ENCODE measurements at regions not wholly inside any gene's neighbourhood (a gene's known extent, or its start where the extent isn't known, plus 50 kb on each side); places are given as distances from the start of the nearest gene placed in this dataset.
"Not testable (repeated sequence)": the region's sequence is repeated elsewhere in the genome, so short reads cannot be mapped to it uniquely, and the experiment has no call there.

- Histone ChIP-seq H3K9ac (ENCODE audit: low read length) (no peak overlapping the region), H3K9me3 (ENCODE audit: control insufficient read depth, low read length) (peaks cover 9% of the 10 kb centered on the region), H2AK5ac (ENCODE audit: low read length, severe bottlenecking) (no peak overlapping the region), H3K4ac (ENCODE audit: low read depth in 1 of 2, low read length in 2 of 2) (no peak overlapping the region), H3K4me3 (ENCODE audit: insufficient read depth in 1 of 2, low read depth in 1 of 2, low read length in 2 of 2) (no peak overlapping the region), H2BK12ac (ENCODE audit: low read length in 2 of 2) (no peak overlapping the region), H3K23ac (ENCODE audit: low read length in 2 of 2) (no peak overlapping the region), H2AFZ (ENCODE audit: low read depth, low read length) (no peak overlapping the region), H3K36me3 (ENCODE audit: control insufficient read depth in 1 of 2, insufficient read depth in 2 of 2, low read depth in 1 of 2, low read length in 2 of 2) (no peaks in the 10 kb centered on the region), H3K79me1 (replicated peaks; ENCODE audit: low read length, poor library complexity, severe bottlenecking) (no peaks in the 10 kb centered on the region), H3K14ac (ENCODE audit: low read length in 2 of 2) (no peak overlapping the region), H2BK15ac (ENCODE audit: low read depth, poor library complexity, severe bottlenecking) (no peak overlapping the region), H3K27me3 (ENCODE audit: control insufficient read depth in 1 of 2, insufficient read depth in 1 of 2, low read length in 2 of 2) (no peaks in the 10 kb centered on the region), H2BK120ac (ENCODE audit: low read depth, low read length) (no peak overlapping the region), H3K4me1 (ENCODE audit: control insufficient read depth, insufficient read depth, low read depth, low read length) (no peaks in the 10 kb centered on the region), H3K4me2 (ENCODE audit: low read length, poor library complexity, severe bottlenecking) (no peak overlapping the region), H4K91ac (ENCODE audit: low read length) (no peak overlapping the region), H3K27ac (ENCODE audit: low read length, poor library complexity, severe bottlenecking) (no peak overlapping the region), H3K18ac (ENCODE audit: low read depth in 1 of 2, low read length in 2 of 2) (no peak overlapping the region), H2BK5ac (ENCODE audit: low read depth, low read length, poor library complexity, severe bottlenecking) (no peak overlapping the region), H4K8ac (ENCODE audit: low read length) (no peak overlapping the region)
- no peak for DNase-seq
- WGBS = 92% methylated on average over 2 of the region's 3 CpGs
Observed at GRCh38 chr10:64795847-64796246, 1274.6 kb downstream of the REEP3 start.

GRCh38 chr10:64798297-64798696 is 1277.1 kb downstream of the REEP3 start:
- no peaks in the 10 kb centered on the region for H3K79me1 ChIP-seq (replicated peaks; ENCODE audit: low read length, poor library complexity, severe bottlenecking)
- H4K91ac ChIP-seq (ENCODE audit: low read length) = no peak overlapping the region
- H3K27ac ChIP-seq (ENCODE audit: low read length, poor library complexity, severe bottlenecking) = no peak overlapping the region
- no peak overlapping the region for H3K18ac ChIP-seq (ENCODE audit: low read depth in 1 of 2, low read length in 2 of 2)
- no peak overlapping the region for H3K4me3 ChIP-seq (ENCODE audit: insufficient read depth in 1 of 2, low read depth in 1 of 2, low read length in 2 of 2)
- no peak overlapping the region for H3K9ac ChIP-seq (ENCODE audit: low read length)
- no peak overlapping the region for H3K4me2 ChIP-seq (ENCODE audit: low read length, poor library complexity, severe bottlenecking)
- H2AK5ac ChIP-seq (ENCODE audit: low read length, severe bottlenecking) = no peak overlapping the region
- no peak overlapping the region for H2BK5ac ChIP-seq (ENCODE audit: low read depth, low read length, poor library complexity, severe bottlenecking)
- H2BK12ac ChIP-seq (ENCODE audit: low read length in 2 of 2) = no peak overlapping the region
- no peak overlapping the region for H2BK15ac ChIP-seq (ENCODE audit: low read depth, poor library complexity, severe bottlenecking)
- H2AFZ ChIP-seq (ENCODE audit: low read depth, low read length) = no peak overlapping the region
- 100% methylated on average over 1 of the region's 1 CpG for WGBS
- H3K23ac ChIP-seq (ENCODE audit: low read length in 2 of 2) = no peak overlapping the region
- H3K14ac ChIP-seq (ENCODE audit: low read length in 2 of 2) = no peak overlapping the region
- no peaks in the 10 kb centered on the region for H3K27me3 ChIP-seq (ENCODE audit: control insufficient read depth in 1 of 2, insufficient read depth in 1 of 2, low read length in 2 of 2)
- DNase-seq = no peak
- H2BK120ac ChIP-seq (ENCODE audit: low read depth, low read length) = no peak overlapping the region
- no peaks in the 10 kb centered on the region for H3K36me3 ChIP-seq (ENCODE audit: control insufficient read depth in 1 of 2, insufficient read depth in 2 of 2, low read depth in 1 of 2, low read length in 2 of 2)
- peaks cover 15% of the 10 kb centered on the region for H3K9me3 ChIP-seq (ENCODE audit: control insufficient read depth, low read length)
- H3K4me1 ChIP-seq (ENCODE audit: control insufficient read depth, insufficient read depth, low read depth, low read length) = no peaks in the 10 kb centered on the region
- H3K4ac ChIP-seq (ENCODE audit: low read depth in 1 of 2, low read length in 2 of 2) = no peak overlapping the region
- H4K8ac ChIP-seq (ENCODE audit: low read length) = no peak overlapping the region

DNA sequence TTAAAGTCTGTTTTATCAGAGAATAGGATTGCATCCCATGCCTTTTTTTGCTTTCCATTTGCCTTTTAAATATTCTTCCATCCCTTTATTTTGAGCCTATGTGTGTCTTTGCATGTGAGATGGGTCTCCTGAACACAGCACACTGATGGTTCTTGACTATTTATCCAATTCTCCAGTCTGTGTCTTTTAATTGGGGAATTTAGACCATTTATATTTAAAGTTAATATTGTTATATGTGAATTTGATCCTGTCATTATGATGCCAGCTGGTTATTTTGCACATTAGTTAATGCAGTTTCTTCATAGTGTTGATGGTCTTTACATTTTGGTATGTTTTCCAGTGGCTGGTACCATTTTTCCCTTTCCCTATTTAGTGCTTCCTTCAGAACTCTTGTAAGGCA is 1287.0 kb downstream of the REEP3 start:
- H3K4ac ChIP-seq (ENCODE audit: low read depth in 1 of 2, low read length in 2 of 2); H2BK15ac ChIP-seq (ENCODE audit: low read depth, poor library complexity, severe bottlenecking); H3K79me1 ChIP-seq (replicated peaks; ENCODE audit: low read length, poor library complexity, severe bottlenecking); H3K9me3 ChIP-seq (ENCODE audit: control insufficient read depth, low read length); H4K8ac ChIP-seq (ENCODE audit: low read length); H3K9ac ChIP-seq (ENCODE audit: low read length); H3K27me3 ChIP-seq (ENCODE audit: control insufficient read depth in 1 of 2, insufficient read depth in 1 of 2, low read length in 2 of 2); H2BK5ac ChIP-seq (ENCODE audit: low read depth, low read length, poor library complexity, severe bottlenecking); H2BK12ac ChIP-seq (ENCODE audit: low read length in 2 of 2); H3K18ac ChIP-seq (ENCODE audit: low read depth in 1 of 2, low read length in 2 of 2); H3K23ac ChIP-seq (ENCODE audit: low read length in 2 of 2); H3K36me3 ChIP-seq (ENCODE audit: control insufficient read depth in 1 of 2, insufficient read depth in 2 of 2, low read depth in 1 of 2, low read length in 2 of 2); H2AK5ac ChIP-seq (ENCODE audit: low read length, severe bottlenecking); H3K14ac ChIP-seq (ENCODE audit: low read length in 2 of 2); H4K91ac ChIP-seq (ENCODE audit: low read length); DNase-seq; H3K4me2 ChIP-seq (ENCODE audit: low read length, poor library complexity, severe bottlenecking); H3K4me3 ChIP-seq (ENCODE audit: insufficient read depth in 1 of 2, low read depth in 1 of 2, low read length in 2 of 2); H2BK120ac ChIP-seq (ENCODE audit: low read depth, low read length); H3K4me1 ChIP-seq (ENCODE audit: control insufficient read depth, insufficient read depth, low read depth, low read length); H2AFZ ChIP-seq (ENCODE audit: low read depth, low read length); H3K27ac ChIP-seq (ENCODE audit: low read length, poor library complexity, severe bottlenecking): not testable (repeated sequence)

DNA sequence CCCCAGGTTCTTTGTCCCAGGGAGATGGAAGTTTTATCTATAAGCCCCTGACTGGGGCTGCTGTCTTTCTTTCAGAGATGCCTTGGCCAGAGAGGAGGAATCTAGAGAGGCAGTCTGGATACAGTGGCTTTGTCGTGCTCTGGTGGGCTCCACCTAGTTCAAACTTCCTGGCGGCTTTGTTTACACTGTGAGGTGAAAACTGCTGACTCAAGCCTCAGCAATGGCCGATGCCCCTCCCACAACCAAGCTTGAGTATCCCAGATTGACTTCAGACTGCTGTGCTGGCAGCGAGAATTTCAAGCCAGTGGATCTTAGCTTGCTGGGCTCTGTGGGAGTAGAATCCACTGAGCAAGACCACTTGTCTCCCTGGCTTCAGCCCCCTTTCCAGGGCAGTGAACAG is 1288.8 kb downstream of the REEP3 start:
- not testable (repeated sequence) for H3K23ac ChIP-seq (ENCODE audit: low read length in 2 of 2); H3K4me2 ChIP-seq (ENCODE audit: low read length, poor library complexity, severe bottlenecking); H2BK5ac ChIP-seq (ENCODE audit: low read depth, low read length, poor library complexity, severe bottlenecking); H2BK15ac ChIP-seq (ENCODE audit: low read depth, poor library complexity, severe bottlenecking); H2BK12ac ChIP-seq (ENCODE audit: low read length in 2 of 2); H3K14ac ChIP-seq (ENCODE audit: low read length in 2 of 2); H3K4me1 ChIP-seq (ENCODE audit: control insufficient read depth, insufficient read depth, low read depth, low read length); H3K9ac ChIP-seq (ENCODE audit: low read length); H3K4me3 ChIP-seq (ENCODE audit: insufficient read depth in 1 of 2, low read depth in 1 of 2, low read length in 2 of 2); H3K36me3 ChIP-seq (ENCODE audit: control insufficient read depth in 1 of 2, insufficient read depth in 2 of 2, low read depth in 1 of 2, low read length in 2 of 2); H3K27ac ChIP-seq (ENCODE audit: low read length, poor library complexity, severe bottlenecking); H3K9me3 ChIP-seq (ENCODE audit: control insufficient read depth, low read length); H3K27me3 ChIP-seq (ENCODE audit: control insufficient read depth in 1 of 2, insufficient read depth in 1 of 2, low read length in 2 of 2); H3K79me1 ChIP-seq (replicated peaks; ENCODE audit: low read length, poor library complexity, severe bottlenecking); H2AK5ac ChIP-seq (ENCODE audit: low read length, severe bottlenecking)
- peak overlapping the region; percentile 6 for H2AFZ ChIP-seq (ENCODE audit: low read depth, low read length)
- WGBS = 18% methylated on average over 4 of the region's 4 CpGs
- H4K91ac ChIP-seq (ENCODE audit: low read length) = peak overlapping the region; percentile 44
- peak overlapping the region; percentile 73 to 89 for H3K4ac ChIP-seq (ENCODE audit: low read depth in 1 of 2, low read length in 2 of 2)
- H4K8ac ChIP-seq (ENCODE audit: low read length) = peak overlapping the region; percentile 78
- peak overlapping the region; percentile 50 for H2BK120ac ChIP-seq (ENCODE audit: low read depth, low read length)
- DNase-seq = peak; percentile 78
- H3K18ac ChIP-seq (ENCODE audit: low read depth in 1 of 2, low read length in 2 of 2) = peak overlapping the region; percentile 10 to 77

Data from mesenchymal stem cell (in vitro differentiated cells and primary cell).